ENCODE measurements at regions not wholly inside any gene's neighbourhood (a gene's known extent, or its start where the extent isn't known, plus 50 kb on each side); places are given as distances from the start of the nearest gene placed in this dataset. TPM values are rescaled to one million over a fixed set of nuclear protein-coding genes. Genes with fewer than 3 reads are reported as not detected.

DNA sequence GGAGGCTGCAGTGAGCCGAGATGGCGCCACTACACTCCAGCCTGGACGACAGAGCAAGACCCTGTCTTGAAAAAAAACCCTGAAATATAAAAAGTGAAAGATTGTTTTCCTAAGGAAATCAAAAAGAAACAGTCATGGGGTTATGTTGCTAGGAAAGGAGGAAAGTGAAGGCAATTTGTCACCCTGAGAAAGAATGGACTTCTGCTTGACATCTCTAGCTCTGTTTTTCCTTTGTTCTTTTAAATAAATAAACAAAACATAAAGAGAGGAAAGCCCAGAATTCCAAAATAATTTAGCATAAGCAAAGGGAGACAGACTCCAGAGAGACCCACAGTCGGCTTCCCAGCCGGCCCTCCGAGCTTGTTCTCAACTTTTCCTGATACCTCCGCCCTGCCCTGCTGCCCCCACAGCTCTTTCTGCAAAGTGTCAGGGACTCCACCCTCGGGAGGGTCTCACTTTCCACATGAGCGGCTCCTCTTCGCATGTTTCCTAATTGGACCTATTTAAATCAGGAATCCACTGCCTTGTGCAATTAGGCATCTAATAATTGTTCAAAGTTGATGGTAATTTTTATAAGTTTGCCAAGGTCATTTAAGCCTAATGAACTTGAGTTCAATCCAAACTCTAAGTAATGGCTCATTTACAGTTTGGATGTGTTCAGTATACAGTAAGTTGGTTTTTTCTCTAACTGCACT, 49.8 kb upstream of the COPS8 start:
- ATAC-seq (ENCODE audit: low FRiP score): no peak
- TF ChIP-seq, protein P1, sequence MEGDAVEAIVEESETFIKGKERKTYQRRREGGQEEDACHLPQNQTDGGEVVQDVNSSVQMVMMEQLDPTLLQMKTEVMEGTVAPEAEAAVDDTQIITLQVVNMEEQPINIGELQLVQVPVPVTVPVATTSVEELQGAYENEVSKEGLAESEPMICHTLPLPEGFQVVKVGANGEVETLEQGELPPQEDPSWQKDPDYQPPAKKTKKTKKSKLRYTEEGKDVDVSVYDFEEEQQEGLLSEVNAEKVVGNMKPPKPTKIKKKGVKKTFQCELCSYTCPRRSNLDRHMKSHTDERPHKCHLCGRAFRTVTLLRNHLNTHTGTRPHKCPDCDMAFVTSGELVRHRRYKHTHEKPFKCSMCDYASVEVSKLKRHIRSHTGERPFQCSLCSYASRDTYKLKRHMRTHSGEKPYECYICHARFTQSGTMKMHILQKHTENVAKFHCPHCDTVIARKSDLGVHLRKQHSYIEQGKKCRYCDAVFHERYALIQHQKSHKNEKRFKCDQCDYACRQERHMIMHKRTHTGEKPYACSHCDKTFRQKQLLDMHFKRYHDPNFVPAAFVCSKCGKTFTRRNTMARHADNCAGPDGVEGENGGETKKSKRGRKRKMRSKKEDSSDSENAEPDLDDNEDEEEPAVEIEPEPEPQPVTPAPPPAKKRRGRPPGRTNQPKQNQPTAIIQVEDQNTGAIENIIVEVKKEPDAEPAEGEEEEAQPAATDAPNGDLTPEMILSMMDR (IDR thresholded peaks at IDR 0.05): no peak
- DNase-seq (ENCODE audit: low spot score): no peak

Small RNA genes in the stretch of these regions (small RNA-seq; reads per million reads assigned to genes)
- not detected for gene RNU6-1051P
